Fibroblast of mammary gland (primary cell): ENCODE measurements at regions not wholly inside any gene's neighbourhood (a gene's known extent, or its start where the extent isn't known, plus 50 kb on each side); places are given as distances from the start of the nearest gene placed in this dataset.
"Not testable (repeated sequence)": the region's sequence is repeated elsewhere in the genome, so short reads cannot be mapped to it uniquely, and the experiment has no call there.

ENCODE experiments used
- DNase-seq: peaks from one replicate; pipeline ENCODE4 v3.0.0-alpha.2; 2010; ENCODE audit warnings: low read depth
- H3K4me3 ChIP-seq: 2 replicates; pipeline ENCODE4 v1.5.1; 2011; ENCODE audit warnings: low read depth, mild to moderate bottlenecking, low read length, moderate library complexity; ENCODE audit not compliant: control insufficient read depth
- TF ChIP-seq, protein P1 (sequence below): conservative IDR thresholded peaks from 2 replicates; pipeline ENCODE4 v1.5.1; 2011; ENCODE audit warnings: low read depth, low read length, inconsistent platforms; ENCODE audit not compliant: control insufficient read depth, insufficient read depth

- TF ChIP-seq, protein P1, sequence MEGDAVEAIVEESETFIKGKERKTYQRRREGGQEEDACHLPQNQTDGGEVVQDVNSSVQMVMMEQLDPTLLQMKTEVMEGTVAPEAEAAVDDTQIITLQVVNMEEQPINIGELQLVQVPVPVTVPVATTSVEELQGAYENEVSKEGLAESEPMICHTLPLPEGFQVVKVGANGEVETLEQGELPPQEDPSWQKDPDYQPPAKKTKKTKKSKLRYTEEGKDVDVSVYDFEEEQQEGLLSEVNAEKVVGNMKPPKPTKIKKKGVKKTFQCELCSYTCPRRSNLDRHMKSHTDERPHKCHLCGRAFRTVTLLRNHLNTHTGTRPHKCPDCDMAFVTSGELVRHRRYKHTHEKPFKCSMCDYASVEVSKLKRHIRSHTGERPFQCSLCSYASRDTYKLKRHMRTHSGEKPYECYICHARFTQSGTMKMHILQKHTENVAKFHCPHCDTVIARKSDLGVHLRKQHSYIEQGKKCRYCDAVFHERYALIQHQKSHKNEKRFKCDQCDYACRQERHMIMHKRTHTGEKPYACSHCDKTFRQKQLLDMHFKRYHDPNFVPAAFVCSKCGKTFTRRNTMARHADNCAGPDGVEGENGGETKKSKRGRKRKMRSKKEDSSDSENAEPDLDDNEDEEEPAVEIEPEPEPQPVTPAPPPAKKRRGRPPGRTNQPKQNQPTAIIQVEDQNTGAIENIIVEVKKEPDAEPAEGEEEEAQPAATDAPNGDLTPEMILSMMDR = no peak
- no peak for DNase-seq
- no peak overlapping the region for H3K4me3 ChIP-seq
Measured at GRCh38 chr12:40431169-40431568, 206.4 kb downstream of the LRRK2 start.

DNA sequence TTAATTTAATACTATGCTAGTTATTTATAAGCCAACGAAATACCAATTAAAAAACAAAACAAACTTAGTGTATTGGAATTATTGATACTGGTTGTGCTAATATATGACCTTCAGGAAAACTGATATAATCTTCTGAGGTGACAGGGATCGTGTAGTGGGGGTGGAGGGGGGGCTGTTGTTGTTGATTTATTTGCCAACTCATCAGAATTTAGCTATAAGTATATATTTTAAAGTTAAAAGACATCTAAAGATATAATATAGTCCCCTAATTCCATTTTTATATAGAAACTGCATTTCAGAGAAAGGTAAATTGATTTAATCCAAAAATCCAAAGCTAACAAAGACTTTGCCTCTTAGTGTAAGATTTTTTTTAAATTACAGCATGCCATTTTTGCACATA is 210.5 kb downstream of the LRRK2 start:
- no peak overlapping the region for H3K4me3 ChIP-seq
- DNase-seq = no peak
- TF ChIP-seq, protein P1 = no peak

GRCh38 chr12:40435951-40436350 is 211.2 kb downstream of the LRRK2 start:
- DNase-seq = no peak
- TF ChIP-seq, protein P1 = no peak
- no peak overlapping the region for H3K4me3 ChIP-seq

DNA sequence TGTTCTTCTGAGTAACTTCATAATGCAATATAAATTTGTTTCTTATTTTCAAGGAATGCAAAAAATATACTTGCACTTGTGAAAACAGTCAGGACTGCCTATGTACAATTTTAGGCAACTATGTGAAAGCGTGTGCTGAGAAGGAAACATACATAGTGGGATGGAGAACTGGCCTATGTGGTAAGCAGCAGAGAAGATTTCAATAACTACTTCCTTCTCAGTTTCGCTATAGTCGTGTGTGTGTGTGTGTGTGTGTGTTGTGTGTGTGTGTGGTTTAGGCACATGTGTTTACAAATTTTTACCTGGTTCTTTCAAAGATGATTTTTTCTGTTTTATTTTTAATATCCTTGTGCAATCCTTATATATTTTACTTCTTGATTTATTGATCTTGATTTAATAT is 211.8 kb downstream of the LRRK2 start:
- TF ChIP-seq, protein P1 = no peak
- no peak overlapping the region for H3K4me3 ChIP-seq
- no peak for DNase-seq

- no peak overlapping the region for H3K4me3 ChIP-seq
- TF ChIP-seq, protein P1 = no peak
- peak; percentile 29 for DNase-seq
Measured at GRCh38 chr12:40439771-40440492, 215.1 kb downstream of the LRRK2 start.

- no peak for DNase-seq
- H3K4me3 ChIP-seq = no peak overlapping the region
- TF ChIP-seq, protein P1 = no peak
Measured at GRCh38 chr12:40444174-40444573, 219.4 kb downstream of the LRRK2 start.

- no peak overlapping the region for H3K4me3 ChIP-seq
- TF ChIP-seq, protein P1 = peak; percentile 46
- peak; percentile 13 for DNase-seq
Measured at GRCh38 chr12:40446385-40446784, 221.6 kb downstream of the LRRK2 start.

DNA sequence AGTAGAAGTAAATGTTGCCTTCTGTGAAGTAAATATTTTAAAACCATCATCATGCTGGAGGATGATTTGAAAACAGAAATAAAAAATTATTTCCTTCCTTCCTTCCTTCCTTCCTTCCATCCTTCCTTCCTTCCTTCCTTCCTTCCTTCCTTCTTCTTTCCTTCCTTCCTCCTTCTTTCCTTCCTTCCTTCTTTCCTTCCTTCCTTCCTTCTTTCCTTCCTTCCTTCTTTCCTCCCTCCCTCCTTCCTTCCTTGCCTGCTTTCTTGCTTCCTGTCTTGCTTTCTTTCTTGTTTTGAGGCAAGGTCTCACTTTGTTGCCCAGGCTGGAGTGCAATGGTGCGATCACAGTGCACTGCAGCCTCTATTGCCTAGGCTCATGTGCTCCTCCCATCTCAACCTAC is 223.7 kb downstream of the LRRK2 start:
- H3K4me3 ChIP-seq, DNase-seq: not testable (repeated sequence)
